H9 (cell line): ENCODE measurements at regions not wholly inside any gene's neighbourhood (a gene's known extent, or its start where the extent isn't known, plus 50 kb on each side); places are given as distances from the start of the nearest gene placed in this dataset.

Source experiments
- DNase-seq: peaks from one replicate; pipeline ENCODE4 v3.0.0-alpha.2; 2017
- H2AFZ ChIP-seq: one replicate; pipeline ENCODE4 v1.6.1; 2013; ENCODE audit warnings: mild to moderate bottlenecking, low read length, control low read depth, moderate library complexity
- H2AK5ac ChIP-seq: 2 replicates; pipeline ENCODE4 v1.6.1; 2013; ENCODE audit warnings: low read length, control low read depth, mixed read lengths; ENCODE audit not compliant: insufficient read length
- H2BK120ac ChIP-seq: one replicate; pipeline ENCODE4 v1.6.1; 2013; ENCODE audit warnings: low read depth, mild to moderate bottlenecking, low read length, control low read depth, inconsistent platforms; ENCODE audit not compliant: poor library complexity, severe bottlenecking
- H2BK12ac ChIP-seq: 2 replicates; pipeline ENCODE4 v1.6.1; 2013; ENCODE audit warnings: low read length, control low read depth, mixed read lengths, low read depth; ENCODE audit not compliant: insufficient read length
- H2BK15ac ChIP-seq: 2 replicates; pipeline ENCODE4 v1.6.1; 2013; ENCODE audit warnings: low read depth, low read length, control low read depth
- H2BK20ac ChIP-seq: one replicate; pipeline ENCODE4 v1.6.1; 2013; ENCODE audit warnings: low read depth, mild to moderate bottlenecking, low read length, control low read depth, inconsistent platforms; ENCODE audit not compliant: poor library complexity, severe bottlenecking
- H2BK5ac ChIP-seq: 2 replicates; pipeline ENCODE4 v1.6.1; 2013; ENCODE audit warnings: low read length, control low read depth, mixed read lengths; ENCODE audit not compliant: insufficient read length
- H3K14ac ChIP-seq: 2 replicates; pipeline ENCODE4 v1.6.1; 2013; ENCODE audit warnings: low read length, control low read depth; ENCODE audit not compliant: insufficient read depth
- H3K18ac ChIP-seq: 2 replicates; pipeline ENCODE4 v1.6.1; 2013; ENCODE audit warnings: low read depth, mild to moderate bottlenecking, mixed read lengths, low read length, control low read depth; ENCODE audit not compliant: insufficient read length
- H3K23ac ChIP-seq: 2 replicates; pipeline ENCODE4 v1.6.1; 2013; ENCODE audit warnings: low read length, control low read depth, mixed read lengths, low read depth; ENCODE audit not compliant: insufficient read length
- H3K23me2 ChIP-seq: 2 replicates; pipeline ENCODE4 v1.6.1; 2013; ENCODE audit warnings: low read depth, mild to moderate bottlenecking, mixed read lengths, low read length, control low read depth; ENCODE audit not compliant: insufficient read length, poor library complexity, severe bottlenecking
- H3K27ac ChIP-seq: 2 replicates; pipeline ENCODE4 v1.5.1; 2013; ENCODE audit warnings: low read length, control low read depth, mixed read lengths, low read depth; ENCODE audit not compliant: insufficient read length
- H3K27me3 ChIP-seq: 2 replicates; pipeline ENCODE4 v1.6.1; 2013; ENCODE audit warnings: low read length, control low read depth, inconsistent platforms; ENCODE audit not compliant: insufficient read depth
- H3K4ac ChIP-seq: 2 replicates; pipeline ENCODE4 v1.6.1; 2013; ENCODE audit warnings: low read depth, mild to moderate bottlenecking, control low read depth, inconsistent platforms, low read length, moderate library complexity
- H3K4me1 ChIP-seq: 2 replicates; pipeline ENCODE4 v1.6.1; 2013; ENCODE audit warnings: low read length, control low read depth, inconsistent platforms; ENCODE audit not compliant: insufficient read depth
- H3K4me2 ChIP-seq: 2 replicates; pipeline ENCODE4 v1.6.1; 2013; ENCODE audit warnings: low read length, control low read depth, mixed read lengths; ENCODE audit not compliant: insufficient read length, insufficient read depth
- H3K56ac ChIP-seq: 2 replicates; pipeline ENCODE4 v1.6.1; 2013; ENCODE audit warnings: low read depth, mild to moderate bottlenecking, mixed read lengths, low read length, control low read depth; ENCODE audit not compliant: insufficient read length
- H3K79me1 ChIP-seq: 2 replicates; pipeline ENCODE4 v1.6.1; 2013; ENCODE audit warnings: low read depth, mild to moderate bottlenecking, moderate library complexity, low read length, control low read depth, inconsistent platforms; ENCODE audit not compliant: insufficient read depth, poor library complexity, severe bottlenecking
- H3K79me2 ChIP-seq: 2 replicates; pipeline ENCODE4 v1.6.1; 2013; ENCODE audit warnings: low read length, control low read depth, inconsistent platforms; ENCODE audit not compliant: insufficient read depth
- H3K9ac ChIP-seq: 2 replicates; pipeline ENCODE4 v1.6.1; 2013; ENCODE audit warnings: low read length, control low read depth, mixed read lengths; ENCODE audit not compliant: insufficient read length; ENCODE audit errors: extremely low read depth
- H3K9me3 ChIP-seq: one replicate; pipeline ENCODE4 v1.6.1; 2013; ENCODE audit warnings: low read depth, low read length, inconsistent platforms; ENCODE audit not compliant: control insufficient read depth
- H3T11ph ChIP-seq: one replicate; pipeline ENCODE4 v1.6.1; 2013; ENCODE audit warnings: mild to moderate bottlenecking, low read length, control low read depth, inconsistent platforms
- H4K20me1 ChIP-seq: one replicate; pipeline ENCODE4 v1.6.1; 2013; ENCODE audit not compliant: control insufficient read depth, insufficient read length, insufficient read depth
- H4K5ac ChIP-seq: 2 replicates; pipeline ENCODE4 v1.6.1; 2013; ENCODE audit warnings: low read depth, mild to moderate bottlenecking, mixed read lengths, low read length, control low read depth; ENCODE audit not compliant: insufficient read length
- H4K8ac ChIP-seq: replicated peaks from 2 replicates; pipeline ENCODE4 v1.6.1; 2013; ENCODE audit warnings: low read length, control low read depth, mixed read lengths, low read depth; ENCODE audit not compliant: insufficient read length
- H4K91ac ChIP-seq: 2 replicates; pipeline ENCODE4 v1.6.1; 2013; ENCODE audit warnings: low read depth, mild to moderate bottlenecking, moderate library complexity, mixed read lengths, low read length, control low read depth; ENCODE audit not compliant: insufficient read length
- H3K27ac Mint-ChIP-seq, 3 experiments: 2 replicates in 2 of 3; 3 replicates in 1 of 3; pipeline ENCODE4 v1.8.0; 2020 to 2021; ENCODE audit warnings: mixed read lengths in 3 of 3, mild to moderate bottlenecking in 1 of 3, moderate library complexity in 1 of 3
- H3K27me3 Mint-ChIP-seq: 2 replicates; pipeline ENCODE4 v1.8.0; 2021; ENCODE audit warnings: low read depth, mild to moderate bottlenecking, moderate library complexity, mixed read lengths
- H3K36me3 Mint-ChIP-seq, 3 experiments: 2 replicates in 2 of 3; 3 replicates in 1 of 3; pipeline ENCODE4 v1.8.0; 2020 to 2021; ENCODE audit warnings: low read depth in 3 of 3, mixed read lengths in 3 of 3; ENCODE audit not compliant: insufficient read depth in 1 of 3
- H3K4me1 Mint-ChIP-seq, 2 experiments: 2 replicates each; pipeline ENCODE4 v1.8.0; 2020; ENCODE audit warnings: mixed read lengths in 2 of 2
- H3K4me3 Mint-ChIP-seq, 2 experiments: 2 replicates in 1 of 2; 3 replicates in 1 of 2; pipeline ENCODE4 v1.8.0; 2020 to 2021; ENCODE audit warnings: mild to moderate bottlenecking in 2 of 2, mixed read lengths in 2 of 2, moderate library complexity in 1 of 2
- H3K9me3 Mint-ChIP-seq, 2 experiments: 2 replicates in 1 of 2; 3 replicates in 1 of 2; pipeline ENCODE4 v1.8.0; 2020; ENCODE audit warnings: mild to moderate bottlenecking in 2 of 2, mixed read lengths in 2 of 2, moderate library complexity in 1 of 2
- WGBS: extraction: QIAGEN DNeasy Blood & Tissue Kit; methylation state at CpG from one replicate; pipeline ENCODE4 v1.1.7; 2013; ENCODE audit warnings: missing lambda C conversion rate, low lambda C conversion rate, mixed read lengths; ENCODE audit not compliant: insufficient read length; ENCODE audit errors: extremely low coverage; 5-methylcytosine and 5-hydroxymethylcytosine counted together
- TF ChIP-seq, protein P1 (sequence below): fragments of 200-600 bp; sonication (generic); conservative IDR thresholded peaks from 3 replicates; pipeline ENCODE4 v1.8.0; 2021; ENCODE audit warnings: antibody characterized with exemption, mild to moderate bottlenecking

DNA sequence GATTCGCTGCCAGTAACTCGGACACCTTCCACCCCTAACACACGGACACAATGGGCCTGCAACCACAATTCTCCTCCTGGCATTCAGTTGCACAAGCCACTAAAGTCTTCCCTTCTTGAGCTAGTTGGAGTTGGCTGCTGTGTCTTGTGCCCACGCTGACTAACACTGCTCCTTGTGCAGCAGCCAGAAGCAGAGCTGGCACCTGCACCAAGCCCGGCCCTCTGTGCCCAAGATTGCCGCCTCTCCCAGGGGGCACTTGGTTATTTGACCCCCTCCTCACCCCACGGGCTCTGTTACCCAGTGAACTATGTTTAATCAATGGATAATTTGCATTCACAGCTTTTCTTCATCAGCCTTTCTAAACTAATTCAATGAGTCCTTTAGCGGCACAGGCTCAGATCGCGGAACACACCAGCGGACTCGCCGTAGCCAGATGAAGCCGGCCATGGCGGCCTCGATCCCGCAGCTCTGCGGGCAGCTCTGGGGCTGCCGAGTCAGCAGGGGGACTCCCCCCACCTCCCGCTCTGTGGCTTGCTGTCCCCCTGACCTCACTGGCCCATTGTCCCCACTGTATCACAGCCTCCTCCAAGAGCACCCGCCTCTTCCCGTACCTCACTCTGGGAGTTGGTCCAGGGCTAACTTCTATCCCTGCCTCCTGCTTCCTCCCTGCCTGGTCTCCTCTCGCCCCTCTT is 94.8 kb upstream of the AFDN start:
- no peaks in the 10 kb centered on the region for H3K79me1 ChIP-seq
- TF ChIP-seq, protein P1, sequence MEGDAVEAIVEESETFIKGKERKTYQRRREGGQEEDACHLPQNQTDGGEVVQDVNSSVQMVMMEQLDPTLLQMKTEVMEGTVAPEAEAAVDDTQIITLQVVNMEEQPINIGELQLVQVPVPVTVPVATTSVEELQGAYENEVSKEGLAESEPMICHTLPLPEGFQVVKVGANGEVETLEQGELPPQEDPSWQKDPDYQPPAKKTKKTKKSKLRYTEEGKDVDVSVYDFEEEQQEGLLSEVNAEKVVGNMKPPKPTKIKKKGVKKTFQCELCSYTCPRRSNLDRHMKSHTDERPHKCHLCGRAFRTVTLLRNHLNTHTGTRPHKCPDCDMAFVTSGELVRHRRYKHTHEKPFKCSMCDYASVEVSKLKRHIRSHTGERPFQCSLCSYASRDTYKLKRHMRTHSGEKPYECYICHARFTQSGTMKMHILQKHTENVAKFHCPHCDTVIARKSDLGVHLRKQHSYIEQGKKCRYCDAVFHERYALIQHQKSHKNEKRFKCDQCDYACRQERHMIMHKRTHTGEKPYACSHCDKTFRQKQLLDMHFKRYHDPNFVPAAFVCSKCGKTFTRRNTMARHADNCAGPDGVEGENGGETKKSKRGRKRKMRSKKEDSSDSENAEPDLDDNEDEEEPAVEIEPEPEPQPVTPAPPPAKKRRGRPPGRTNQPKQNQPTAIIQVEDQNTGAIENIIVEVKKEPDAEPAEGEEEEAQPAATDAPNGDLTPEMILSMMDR: no peak
- no peak overlapping the region for H4K91ac ChIP-seq
- no peak overlapping the region for H3K27ac ChIP-seq
- H3K4ac ChIP-seq: no peak overlapping the region
- Mint-ChIP-seq H3K4me1 (peaks cover 0 to 6% of the 10 kb centered on the region in 2 experiments; a peak in 2 of 4 replicates), H3K27me3 (peaks cover 8% of the 10 kb centered on the region), H3K36me3 (0 out of 7 replicates have a peak, but pooled peaks cover 0 to 6% (median 1%) of the 10 kb centered on the region in 3 experiments), H3K9me3 (peaks cover 2 to 9% of the 10 kb centered on the region in 2 experiments; a peak in 4 of 5 replicates), H3K27ac (no peak overlapping the region; a peak in 1 of 7 replicates), H3K4me3 (no peak overlapping the region)
- no peaks in the 10 kb centered on the region for H4K20me1 ChIP-seq
- no peak for DNase-seq
- H3K4me1 ChIP-seq: no peaks in the 10 kb centered on the region
- H3K27me3 ChIP-seq: no peaks in the 10 kb centered on the region
- no peak overlapping the region for H3T11ph ChIP-seq
- H3K23me2 ChIP-seq: no peaks in the 10 kb centered on the region
- H4K8ac ChIP-seq: no peak overlapping the region
- no peak overlapping the region for H3K56ac ChIP-seq
- H2BK120ac ChIP-seq: no peak overlapping the region
- WGBS: no CpG with 5 or more reads among the region's 23 CpGs
- no peaks in the 10 kb centered on the region for H3K9me3 ChIP-seq
- no peak overlapping the region for H3K23ac ChIP-seq
- H2BK20ac ChIP-seq: no peak overlapping the region
- no peak overlapping the region for H3K14ac ChIP-seq
- H4K5ac ChIP-seq: no peak overlapping the region
- no peak overlapping the region for H3K18ac ChIP-seq
- H2BK12ac ChIP-seq: no peak overlapping the region
- H2BK5ac ChIP-seq: no peak overlapping the region
- no peak overlapping the region for H2BK15ac ChIP-seq
- no peak overlapping the region for H3K9ac ChIP-seq
- no peak overlapping the region for H3K4me2 ChIP-seq
- H2AFZ ChIP-seq: no peak overlapping the region
- H3K79me2 ChIP-seq: no peaks in the 10 kb centered on the region
- no peak overlapping the region for H2AK5ac ChIP-seq
